SK-N-SH (cell line): ENCODE measurements at regions not wholly inside any gene's neighbourhood (a gene's known extent, or its start where the extent isn't known, plus 50 kb on each side); places are given as distances from the start of the nearest gene placed in this dataset.

Experiments
- CTCF ChIA-PET: fragments of 300-600, 350-600 bp; formaldehyde crosslinking; extraction: SDS; loops from one replicate; lab custom pipeline; 2021; lab: Yijun Ruan, JAX
- POLR2A ChIA-PET: fragments of 350-600 bp; sonication (Branson Sonifier 250); formaldehyde crosslinking; extraction: SDS; loops from one replicate; lab custom pipeline; 2020; ENCODE audit warnings: antibody characterized with exemption, inconsistent platforms; lab: Yijun Ruan, JAX
- DNase-seq: peaks from one replicate; pipeline ENCODE4 v3.0.0; 2012
- H2AFZ ChIP-seq: fragments of 200-600 bp; sonication (generic); 2 replicates; pipeline ENCODE4 v1.8.1; 2016; ENCODE audit warnings: antibody characterized with exemption, mild to moderate bottlenecking, low read depth
- H3F3A ChIP-seq: fragments of 200-600 bp; sonication (generic); replicated peaks from 2 replicates; pipeline ENCODE3; 2016; ENCODE audit warnings: antibody characterized with exemption, mild to moderate bottlenecking; ENCODE audit not compliant: insufficient read depth
- H3K27ac ChIP-seq, 2 experiments: fragments of 200-500 bp in 1 of 2; fragments of 200-600 bp in 1 of 2; sonication (Bioruptor generic) in 1 of 2; sonication (generic), shearing (Covaris generic) in 1 of 2; 2 replicates each; pipeline versions ENCODE4 v1.5.1 to v1.6.1; 2014 to 2016; ENCODE audit warnings: low read depth in 2 of 2, inconsistent platforms in 1 of 2, low read length in 1 of 2, mild to moderate bottlenecking in 1 of 2, mixed read lengths in 1 of 2
- H3K27me3 ChIP-seq: fragments of 200-600 bp; sonication (generic), shearing (Covaris generic); 2 replicates; pipeline ENCODE4 v1.6.1; 2016; ENCODE audit warnings: mixed run types; ENCODE audit not compliant: insufficient read depth
- H3K36me3 ChIP-seq, 2 experiments: fragments of 200-500 bp in 1 of 2; fragments of 200-600 bp in 1 of 2; sonication (Bioruptor generic) in 1 of 2; sonication (generic) in 1 of 2; replicated peaks in 1 of 2; 2 replicates each; pipeline versions ENCODE3 to v1.5.1; 2014 to 2016; ENCODE audit warnings: low read length in 1 of 2, mild to moderate bottlenecking in 1 of 2; ENCODE audit not compliant: insufficient read depth in 2 of 2, control insufficient read depth in 1 of 2
- H3K4me1 ChIP-seq, 2 experiments: fragments of 200-500 bp in 1 of 2; fragments of 200-600 bp in 1 of 2; sonication (Bioruptor generic) in 1 of 2; sonication (generic), shearing (Covaris generic) in 1 of 2; 2 replicates each; pipeline versions ENCODE4 v1.5.1 to v1.6.1; 2014 to 2016; ENCODE audit warnings: low read depth in 1 of 2, low read length in 1 of 2, mixed run types in 1 of 2; ENCODE audit not compliant: insufficient read depth in 2 of 2, control insufficient read depth in 1 of 2
- H3K4me2 ChIP-seq: fragments of 200-600 bp; sonication (generic), shearing (Covaris generic); 2 replicates; pipeline ENCODE4 v1.6.1; 2017; ENCODE audit warnings: mixed run types
- H3K4me3 ChIP-seq, 2 experiments: fragments of 200-500 bp in 1 of 2; fragments of 200-600 bp in 1 of 2; sonication (Bioruptor generic) in 1 of 2; sonication (generic), shearing (Covaris generic) in 1 of 2; 2 replicates each; pipeline versions ENCODE4 v1.5.1 to v1.8.1; 2014 to 2016; ENCODE audit warnings: low read depth in 2 of 2, inconsistent platforms in 1 of 2, low read length in 1 of 2, mild to moderate bottlenecking in 1 of 2, mixed read lengths in 1 of 2, moderate library complexity in 1 of 2
- H3K79me2 ChIP-seq: fragments of 200-600 bp; sonication (generic); 2 replicates; pipeline ENCODE4 v1.8.1; 2017; ENCODE audit warnings: mild to moderate bottlenecking; ENCODE audit not compliant: insufficient read depth
- H3K9ac ChIP-seq: fragments of 200-600 bp; sonication (generic); 2 replicates; pipeline ENCODE4 v1.6.1; 2017; ENCODE audit warnings: mixed run types
- H3K9me2 ChIP-seq: fragments of 200-600 bp; sonication (generic); 2 replicates; pipeline ENCODE4 v1.6.1; 2017; ENCODE audit warnings: mixed run types
- H3K9me3 ChIP-seq: fragments of 200-600 bp; sonication (generic); 2 replicates; pipeline ENCODE4 v1.6.1; 2017; ENCODE audit warnings: mixed run types, mild to moderate bottlenecking, moderate library complexity
- H4K20me1 ChIP-seq: fragments of 200-600 bp; sonication (generic); 2 replicates; pipeline ENCODE4 v1.6.1; 2017; ENCODE audit warnings: mild to moderate bottlenecking, mixed run types; ENCODE audit not compliant: insufficient read depth
- ELF1 ChIP-seq: IDR thresholded peaks from 2 replicates; pipeline ENCODE4 v1.4.0; 2012
- EZH2phosphoT487 ChIP-seq: fragments of 200-600 bp; sonication (generic); IDR thresholded peaks from 2 replicates; pipeline ENCODE4 v1.6.1; 2017; ENCODE audit warnings: low read depth, mixed run types, mild to moderate bottlenecking, antibody characterized with exemption, moderate library complexity, borderline replicate concordance
- FOSL2 ChIP-seq: IDR thresholded peaks from 2 replicates; pipeline ENCODE4 v1.4.0; 2012; ENCODE audit warnings: low read depth, mild to moderate bottlenecking, moderate library complexity, borderline replicate concordance
- FOXJ3 ChIP-seq: sonication (generic); formaldehyde crosslinking; IDR thresholded peaks from 2 replicates; pipeline ENCODE4 v1.5.1; 2020; ENCODE audit warnings: mild to moderate bottlenecking, missing genetic modification reagents
- FOXM1 ChIP-seq: IDR thresholded peaks from 2 replicates; pipeline ENCODE4 v1.4.0; 2012; ENCODE audit warnings: low read depth, mild to moderate bottlenecking
- GATA2 ChIP-seq: sonication (generic); formaldehyde crosslinking; IDR thresholded peaks from 2 replicates; pipeline ENCODE4 v1.5.0; 2020; ENCODE audit warnings: mild to moderate bottlenecking, missing genetic modification reagents
- MXI1 ChIP-seq: IDR thresholded peaks from 2 replicates; pipeline ENCODE4 v1.6.1; 2012; ENCODE audit warnings: mild to moderate bottlenecking, low read depth, low read length, improper control_type of control experiment
- NFIC ChIP-seq: IDR thresholded peaks from 2 replicates; pipeline ENCODE4 v1.4.0; 2012; ENCODE audit warnings: borderline replicate concordance
- RAD21 ChIP-seq: IDR thresholded peaks from 2 replicates; pipeline ENCODE4 v1.6.1; 2012; ENCODE audit warnings: mild to moderate bottlenecking, low read length
- RXRA ChIP-seq: IDR thresholded peaks from 2 replicates; pipeline ENCODE4 v1.4.0; 2012; ENCODE audit warnings: low read depth, mild to moderate bottlenecking, borderline replicate concordance
- SIN3A ChIP-seq: IDR thresholded peaks from 2 replicates; pipeline ENCODE4 v1.6.1; 2012; ENCODE audit warnings: low read depth, mild to moderate bottlenecking, low read length, moderate library complexity, borderline replicate concordance
- SMC3 ChIP-seq: IDR thresholded peaks from 2 replicates; pipeline ENCODE4 v1.6.1; 2012; ENCODE audit warnings: low read depth, low read length, improper control_type of control experiment
- YY1 ChIP-seq: IDR thresholded peaks from 2 replicates; pipeline ENCODE4 v1.4.0; 2012; ENCODE audit warnings: low read depth, mild to moderate bottlenecking
- WGBS: methylation state at CpG from one replicate; pipeline ENCODE4 v1.1.6; 2017; ENCODE audit warnings: low lambda C conversion rate; 5-methylcytosine and 5-hydroxymethylcytosine counted together
- TF ChIP-seq, protein P1 (sequence below): IDR thresholded peaks from 2 replicates; pipeline ENCODE4 v1.4.0; 2012; ENCODE audit warnings: low read depth
- TF ChIP-seq, protein P2 (sequence below): IDR thresholded peaks from 2 replicates; pipeline ENCODE4; 2012
- TF ChIP-seq, protein P3 (sequence below): fragments of 200-600 bp; sonication (generic); IDR thresholded peaks from 2 replicates; pipeline ENCODE4 v1.6.1; 2017; ENCODE audit warnings: antibody characterized with exemption, mild to moderate bottlenecking, moderate library complexity

DNA sequence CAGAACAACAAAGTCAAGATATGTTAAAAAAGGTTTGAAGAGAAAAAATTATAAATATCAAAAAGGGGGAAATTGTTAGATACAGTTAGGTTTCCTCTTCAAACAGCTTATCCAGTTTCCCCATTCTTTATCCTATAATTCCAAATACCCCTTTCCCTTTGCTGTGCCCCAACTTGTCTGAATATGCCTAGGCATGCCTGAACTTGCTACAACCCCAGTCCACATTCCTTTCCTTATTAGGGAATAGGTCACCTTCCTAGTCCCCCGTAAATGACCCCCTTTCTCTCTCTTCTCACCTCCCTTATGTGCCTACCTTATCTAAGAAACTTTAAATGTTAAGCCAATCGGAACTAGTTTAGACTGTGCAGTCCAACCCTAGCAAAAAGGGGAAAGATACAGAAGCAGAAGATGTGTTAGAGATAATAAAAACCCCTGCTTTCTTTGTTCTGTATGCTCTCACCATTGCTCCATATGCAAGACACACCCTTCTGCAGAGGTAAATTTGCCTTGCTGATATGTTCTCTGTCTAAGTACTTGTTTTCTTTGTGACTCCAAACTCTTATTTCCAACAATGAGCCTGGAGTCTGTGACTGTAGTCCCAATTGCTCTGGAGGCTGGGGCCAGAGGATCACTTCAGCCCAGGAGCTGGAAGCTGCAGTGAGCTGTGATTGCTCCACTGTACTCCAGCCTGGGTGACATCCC lies 810.1 kb downstream of the PLA2G4A start:
- CTCF ChIA-PET, result interaction anchor here (0.6 kb wide), 1 partner anchor 514 kb away, joined by 4 read pairs; no protein-coding TSS in a partner anchor
- Histone ChIP-seq H3K36me3 (no peaks in the 10 kb centered on the region), H3K27ac (no peak overlapping the region)
- TF ChIP-seq RXRA (no peak), FOXM1 (no peak), SIN3A (no peak), FOXJ3 (CRISPR knock-in tag) (no peak), YY1 (no peak), EZH2phosphoT487 (no peak), SMC3 (no peak)
- TF ChIP-seq, protein P1, sequence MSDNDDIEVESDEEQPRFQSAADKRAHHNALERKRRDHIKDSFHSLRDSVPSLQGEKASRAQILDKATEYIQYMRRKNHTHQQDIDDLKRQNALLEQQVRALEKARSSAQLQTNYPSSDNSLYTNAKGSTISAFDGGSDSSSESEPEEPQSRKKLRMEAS, result no peak
- TF ChIP-seq, protein P2, sequence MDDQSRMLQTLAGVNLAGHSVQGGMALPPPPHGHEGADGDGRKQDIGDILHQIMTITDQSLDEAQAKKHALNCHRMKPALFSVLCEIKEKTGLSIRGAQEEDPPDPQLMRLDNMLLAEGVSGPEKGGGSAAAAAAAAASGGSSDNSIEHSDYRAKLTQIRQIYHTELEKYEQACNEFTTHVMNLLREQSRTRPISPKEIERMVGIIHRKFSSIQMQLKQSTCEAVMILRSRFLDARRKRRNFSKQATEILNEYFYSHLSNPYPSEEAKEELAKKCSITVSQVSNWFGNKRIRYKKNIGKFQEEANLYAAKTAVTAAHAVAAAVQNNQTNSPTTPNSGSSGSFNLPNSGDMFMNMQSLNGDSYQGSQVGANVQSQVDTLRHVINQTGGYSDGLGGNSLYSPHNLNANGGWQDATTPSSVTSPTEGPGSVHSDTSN, result no peak
- TF ChIP-seq, all 33 proteins: peak for 0
- Histone ChIP-seq H4K20me1 (no peaks in the 10 kb centered on the region), H3K4me2 (no peak overlapping the region), H3K9me2 (no peaks in the 10 kb centered on the region), H3K4me1 (no peaks in the 10 kb centered on the region; a peak in 1 of 4 replicates), H3K79me2 (no peaks in the 10 kb centered on the region), H2AFZ (0 out of 2 replicates have a peak overlapping the region, but pooled peaks have one; percentile 22), H3K9me3 (no peaks in the 10 kb centered on the region), H3K9ac (no peak overlapping the region), H3F3A (no peaks in the 10 kb centered on the region), H3K27me3 (no peaks in the 10 kb centered on the region), H3K4me3 (no peak overlapping the region)
- 61% methylated on average over 2 of the region's 2 CpGs for WGBS
- POLR2A ChIA-PET, result no interaction called here
- no peak for DNase-seq

DNA sequence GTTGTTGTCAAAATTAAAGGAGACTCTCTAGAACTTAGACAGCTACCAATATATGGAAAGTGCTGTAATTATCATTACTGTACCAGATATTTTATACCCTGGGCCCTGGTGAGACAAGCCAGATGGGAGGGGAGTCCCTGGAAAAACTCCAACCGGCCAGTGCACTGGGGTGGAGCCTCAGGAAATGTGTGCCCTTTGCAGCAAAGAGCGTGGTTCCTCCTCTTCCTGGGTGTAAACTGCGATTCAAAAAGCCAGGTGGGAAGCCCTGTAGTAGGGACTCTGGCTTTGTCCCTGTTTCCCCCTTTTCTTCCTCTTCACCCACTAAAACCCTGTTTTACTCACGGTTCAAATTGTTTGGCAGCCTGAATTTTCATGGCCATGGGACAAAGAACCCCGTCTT lies 812.3 kb downstream of the PLA2G4A start:
- Histone ChIP-seq H3F3A (no peaks in the 10 kb centered on the region), H3K9ac (no peak overlapping the region), H3K4me3 (no peak overlapping the region), H4K20me1 (no peaks in the 10 kb centered on the region), H3K27ac (no peak overlapping the region), H3K79me2 (no peaks in the 10 kb centered on the region), H3K9me2 (no peaks in the 10 kb centered on the region), H3K9me3 (no peaks in the 10 kb centered on the region), H2AFZ (no peak overlapping the region), H3K4me2 (no peak overlapping the region), H3K36me3 (no peaks in the 10 kb centered on the region), H3K27me3 (no peaks in the 10 kb centered on the region), H3K4me1 (no peaks in the 10 kb centered on the region; a peak in 1 of 4 replicates)
- 76% methylated on average over 5 of the region's 5 CpGs for WGBS
- POLR2A ChIA-PET, result no interaction called here
- TF ChIP-seq NFIC, result no peak
- TF ChIP-seq MXI1, result no peak
- TF ChIP-seq FOSL2, result no peak
- no peak for TF ChIP-seq RAD21
- TF ChIP-seq ELF1, result no peak
- TF ChIP-seq, protein P3, sequence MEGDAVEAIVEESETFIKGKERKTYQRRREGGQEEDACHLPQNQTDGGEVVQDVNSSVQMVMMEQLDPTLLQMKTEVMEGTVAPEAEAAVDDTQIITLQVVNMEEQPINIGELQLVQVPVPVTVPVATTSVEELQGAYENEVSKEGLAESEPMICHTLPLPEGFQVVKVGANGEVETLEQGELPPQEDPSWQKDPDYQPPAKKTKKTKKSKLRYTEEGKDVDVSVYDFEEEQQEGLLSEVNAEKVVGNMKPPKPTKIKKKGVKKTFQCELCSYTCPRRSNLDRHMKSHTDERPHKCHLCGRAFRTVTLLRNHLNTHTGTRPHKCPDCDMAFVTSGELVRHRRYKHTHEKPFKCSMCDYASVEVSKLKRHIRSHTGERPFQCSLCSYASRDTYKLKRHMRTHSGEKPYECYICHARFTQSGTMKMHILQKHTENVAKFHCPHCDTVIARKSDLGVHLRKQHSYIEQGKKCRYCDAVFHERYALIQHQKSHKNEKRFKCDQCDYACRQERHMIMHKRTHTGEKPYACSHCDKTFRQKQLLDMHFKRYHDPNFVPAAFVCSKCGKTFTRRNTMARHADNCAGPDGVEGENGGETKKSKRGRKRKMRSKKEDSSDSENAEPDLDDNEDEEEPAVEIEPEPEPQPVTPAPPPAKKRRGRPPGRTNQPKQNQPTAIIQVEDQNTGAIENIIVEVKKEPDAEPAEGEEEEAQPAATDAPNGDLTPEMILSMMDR, result no peak
- TF ChIP-seq GATA2 (CRISPR knock-in tag), result no peak
- no peak for DNase-seq
- CTCF ChIA-PET, result interaction anchor here (1.0 kb wide), 1 partner anchor 8 kb away, joined by 3 read pairs; no protein-coding TSS in a partner anchor
